Nephron (organoid): ENCODE measurements at regions not wholly inside any gene's neighbourhood (a gene's known extent, or its start where the extent isn't known, plus 50 kb on each side); places are given as distances from the start of the nearest gene placed in this dataset.
A peak's percentile ranks its signal among the peaks of the same experiment; 100 is the strongest.

ENCODE experiments used
- H3K27ac Mint-ChIP-seq, 3 experiments: 2 replicates each; pipeline ENCODE4 v1.8.0; 2020; ENCODE audit warnings: mixed read lengths in 3 of 3, mild to moderate bottlenecking in 2 of 3, moderate library complexity in 1 of 3
- H3K27me3 Mint-ChIP-seq: 2 replicates; pipeline ENCODE4 v1.8.0; 2021; ENCODE audit warnings: low read depth, mild to moderate bottlenecking, moderate library complexity, mixed read lengths
- H3K36me3 Mint-ChIP-seq: 2 replicates; pipeline ENCODE4 v1.8.0; 2020; ENCODE audit warnings: low read depth, mixed read lengths
- H3K4me1 Mint-ChIP-seq: 2 replicates; pipeline ENCODE4 v1.8.0; 2020; ENCODE audit warnings: mixed read lengths
- H3K4me3 Mint-ChIP-seq, 3 experiments: 2 replicates each; pipeline ENCODE4 v1.8.0; 2020; ENCODE audit warnings: mild to moderate bottlenecking in 3 of 3, mixed read lengths in 3 of 3, moderate library complexity in 2 of 3
- H3K9me3 Mint-ChIP-seq: 2 replicates; pipeline ENCODE4 v1.8.0; 2020; ENCODE audit warnings: mixed read lengths
- TF ChIP-seq, protein P1 (sequence below), 3 experiments: fragments of 200-600 bp; sonication (generic); IDR thresholded peaks; one replicate each; pipeline ENCODE4 v1.5.0; 2021; ENCODE audit warnings: antibody characterized with exemption in 3 of 3; ENCODE audit not compliant: unreplicated experiment in 3 of 3

DNA sequence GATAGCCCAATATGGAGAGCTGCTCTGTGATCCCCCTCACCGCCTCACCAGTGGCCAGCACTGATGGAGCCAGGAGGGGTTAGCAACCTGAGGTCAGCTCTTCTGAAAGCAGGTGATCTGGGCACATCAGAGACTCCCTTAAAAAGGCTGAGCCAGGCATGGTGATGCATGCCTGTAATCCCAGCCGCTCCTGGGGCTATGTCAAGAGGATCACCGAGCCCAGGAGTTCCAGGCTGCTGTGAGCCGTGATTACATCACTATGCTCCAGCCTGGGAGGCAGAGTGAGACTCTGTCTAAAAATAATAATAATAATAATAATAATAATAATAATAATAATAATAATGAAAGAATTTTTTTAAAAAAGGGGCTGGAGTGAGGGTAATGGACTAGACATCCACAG is 66.6 kb upstream of the HRH2 start:
- TF ChIP-seq, protein P1, sequence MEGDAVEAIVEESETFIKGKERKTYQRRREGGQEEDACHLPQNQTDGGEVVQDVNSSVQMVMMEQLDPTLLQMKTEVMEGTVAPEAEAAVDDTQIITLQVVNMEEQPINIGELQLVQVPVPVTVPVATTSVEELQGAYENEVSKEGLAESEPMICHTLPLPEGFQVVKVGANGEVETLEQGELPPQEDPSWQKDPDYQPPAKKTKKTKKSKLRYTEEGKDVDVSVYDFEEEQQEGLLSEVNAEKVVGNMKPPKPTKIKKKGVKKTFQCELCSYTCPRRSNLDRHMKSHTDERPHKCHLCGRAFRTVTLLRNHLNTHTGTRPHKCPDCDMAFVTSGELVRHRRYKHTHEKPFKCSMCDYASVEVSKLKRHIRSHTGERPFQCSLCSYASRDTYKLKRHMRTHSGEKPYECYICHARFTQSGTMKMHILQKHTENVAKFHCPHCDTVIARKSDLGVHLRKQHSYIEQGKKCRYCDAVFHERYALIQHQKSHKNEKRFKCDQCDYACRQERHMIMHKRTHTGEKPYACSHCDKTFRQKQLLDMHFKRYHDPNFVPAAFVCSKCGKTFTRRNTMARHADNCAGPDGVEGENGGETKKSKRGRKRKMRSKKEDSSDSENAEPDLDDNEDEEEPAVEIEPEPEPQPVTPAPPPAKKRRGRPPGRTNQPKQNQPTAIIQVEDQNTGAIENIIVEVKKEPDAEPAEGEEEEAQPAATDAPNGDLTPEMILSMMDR (IDR thresholded peaks at IDR 0.05; ENCODE audit: unreplicated experiment in 3 of 3), result no peak
- Mint-ChIP-seq H3K36me3 (no peaks in the 10 kb centered on the region), H3K4me3 (no peak overlapping the region), H3K27me3 (peaks cover 4% of the 10 kb centered on the region), H3K27ac (no peak overlapping the region), H3K9me3 (peaks cover 2% of the 10 kb centered on the region), H3K4me1 (no peaks in the 10 kb centered on the region)

DNA sequence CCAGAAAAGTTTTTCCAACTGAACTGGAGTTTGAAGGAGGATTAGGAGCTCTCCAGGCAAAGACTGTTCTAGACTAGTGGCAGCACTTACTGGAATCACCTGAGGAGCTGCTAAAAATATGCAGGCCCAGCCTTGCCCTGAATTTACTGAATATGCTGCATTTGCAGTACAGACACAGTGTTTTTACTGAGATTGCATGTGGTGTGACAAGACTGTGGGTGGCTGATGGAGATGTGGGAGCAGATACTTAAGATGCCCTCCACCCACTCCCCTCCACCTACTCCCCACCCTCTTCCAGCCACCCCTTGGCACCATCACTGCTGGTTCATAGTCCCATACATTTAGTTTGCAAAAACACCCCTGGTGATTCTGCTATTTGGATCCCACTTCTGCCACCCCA is 64.1 kb upstream of the HRH2 start:
- H3K4me1 Mint-ChIP-seq, result no peaks in the 10 kb centered on the region
- no peak overlapping the region for H3K27ac Mint-ChIP-seq
- H3K4me3 Mint-ChIP-seq, result no peak overlapping the region
- no peaks in the 10 kb centered on the region for H3K36me3 Mint-ChIP-seq
- peaks cover 7% of the 10 kb centered on the region for H3K27me3 Mint-ChIP-seq
- H3K9me3 Mint-ChIP-seq, result no peaks in the 10 kb centered on the region
- TF ChIP-seq, protein P1 (IDR thresholded peaks at IDR 0.05; ENCODE audit: unreplicated experiment in 3 of 3), result no peak

DNA sequence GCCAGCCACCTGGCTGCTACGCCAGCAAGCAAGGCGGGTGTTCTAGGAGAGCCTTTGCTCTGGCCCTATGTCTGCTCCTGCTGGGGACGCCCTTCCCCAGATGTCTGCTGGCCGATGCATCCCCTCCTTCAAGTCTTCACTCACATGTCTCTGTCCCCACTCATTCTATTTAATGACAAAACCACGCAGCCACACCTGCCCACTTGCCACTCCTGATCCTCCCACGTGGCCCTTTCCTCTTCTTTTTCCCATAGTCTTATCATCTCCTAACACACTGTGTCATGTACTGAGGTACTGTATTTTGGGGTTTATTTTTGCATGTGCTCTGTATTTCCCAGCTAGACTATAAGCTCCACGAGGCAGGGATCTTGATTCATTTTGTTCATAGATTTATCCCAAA is 62.0 kb upstream of the HRH2 start:
- Mint-ChIP-seq H3K27ac (no peak overlapping the region), H3K36me3 (no peaks in the 10 kb centered on the region)
- TF ChIP-seq, protein P1 (IDR thresholded peaks at IDR 0.05; ENCODE audit: unreplicated experiment in 3 of 3), result no peak

DNA sequence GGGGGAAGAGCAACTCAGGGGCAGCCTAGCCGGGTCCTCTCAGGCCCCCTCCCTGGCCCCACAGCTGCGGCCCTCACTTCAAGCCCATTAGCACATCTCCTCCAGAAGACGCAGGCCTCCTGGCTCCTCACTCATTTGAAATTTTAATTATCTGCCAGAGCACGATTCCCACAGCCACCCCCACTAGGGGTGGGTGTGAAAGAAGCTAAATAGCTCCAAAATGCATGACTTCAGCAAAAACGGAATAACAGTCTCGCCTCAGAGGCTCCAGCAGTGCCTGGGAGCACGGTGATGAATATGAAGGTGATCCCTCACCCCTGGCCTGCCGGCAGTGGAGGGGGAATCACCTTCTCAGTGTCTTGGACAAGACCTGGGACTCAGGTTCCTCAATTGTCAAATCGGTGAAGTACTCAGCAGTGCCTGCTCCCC is 61.1 kb upstream of the HRH2 start:
- Mint-ChIP-seq H3K9me3 (no peaks in the 10 kb centered on the region), H3K27ac (peak overlapping the region in 2 of 3 experiments; percentile 49 to 76), H3K36me3 (no peaks in the 10 kb centered on the region), H3K27me3 (peaks cover 6% of the 10 kb centered on the region), H3K4me3 (no peak overlapping the region), H3K4me1 (no peaks in the 10 kb centered on the region)
- TF ChIP-seq, protein P1 (IDR thresholded peaks at IDR 0.05; ENCODE audit: unreplicated experiment in 3 of 3), result no peak

More for the DNA sequence above, 62.0 kb upstream of the HRH2 start:
- Mint-ChIP-seq H3K9me3 (no peaks in the 10 kb centered on the region), H3K27me3 (peaks cover 4% of the 10 kb centered on the region), H3K4me3 (no peak overlapping the region), H3K4me1 (no peaks in the 10 kb centered on the region)

DNA sequence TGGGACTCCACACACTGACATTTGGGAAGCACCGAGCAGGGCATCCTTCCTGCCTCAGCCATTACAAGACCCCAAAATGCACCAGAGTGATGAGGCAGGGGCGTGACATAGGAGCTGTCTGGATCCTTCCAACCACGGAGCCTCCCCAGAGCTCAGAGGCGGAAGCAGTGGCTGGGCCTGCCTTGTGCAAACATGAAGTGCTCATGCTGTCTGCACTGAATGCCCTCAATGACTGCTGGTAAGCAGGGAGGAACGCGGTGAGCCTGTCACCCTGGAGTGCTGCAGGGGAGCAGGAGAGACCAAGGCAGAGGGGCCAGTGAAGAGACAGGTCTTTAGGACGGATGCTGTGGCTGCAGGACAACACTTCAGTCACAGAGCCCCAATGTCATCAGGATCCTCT is 60.2 kb upstream of the HRH2 start:
- Mint-ChIP-seq H3K27me3 (peaks cover 10% of the 10 kb centered on the region), H3K4me1 (no peaks in the 10 kb centered on the region), H3K36me3 (no peaks in the 10 kb centered on the region), H3K27ac (no peak overlapping the region), H3K9me3 (no peaks in the 10 kb centered on the region), H3K4me3 (no peak overlapping the region)
- TF ChIP-seq, protein P1 (IDR thresholded peaks at IDR 0.05; ENCODE audit: unreplicated experiment in 3 of 3), result no peak

DNA sequence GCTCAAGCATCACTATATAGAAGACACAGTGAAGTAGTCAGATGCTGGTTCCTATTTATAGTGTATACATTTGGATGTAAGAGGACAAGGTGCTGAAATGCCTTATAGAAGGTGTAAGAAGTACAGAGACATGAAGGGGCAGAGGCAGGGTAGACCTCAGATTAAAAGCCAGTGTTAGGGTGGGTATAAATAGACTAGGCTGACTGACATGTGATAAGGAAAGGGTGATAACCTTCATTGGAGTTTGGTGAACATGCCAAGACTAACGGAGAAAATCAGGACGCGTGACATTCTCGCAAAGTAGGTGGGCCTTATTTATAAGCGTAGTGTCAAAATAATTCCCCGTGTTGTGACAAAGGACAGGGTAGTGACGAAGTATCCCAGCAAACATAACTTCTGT is 59.1 kb upstream of the HRH2 start:
- Mint-ChIP-seq H3K4me3 (no peak overlapping the region), H3K4me1 (no peaks in the 10 kb centered on the region), H3K9me3 (no peaks in the 10 kb centered on the region), H3K27me3 (peaks cover 13% of the 10 kb centered on the region), H3K36me3 (no peaks in the 10 kb centered on the region), H3K27ac (no peak overlapping the region)
- TF ChIP-seq, protein P1 (IDR thresholded peaks at IDR 0.05; ENCODE audit: unreplicated experiment in 3 of 3), result no peak
